ENCODE measurements at regions not wholly inside any gene's neighbourhood (a gene's known extent, or its start where the extent isn't known, plus 50 kb on each side); places are given as distances from the start of the nearest gene placed in this dataset.
"Not testable (repeated sequence)": the region's sequence is repeated elsewhere in the genome, so short reads cannot be mapped to it uniquely, and the experiment has no call there.

GRCh38 chr17:15872677-15873076 is 72.3 kb upstream of the ADORA2B start:
- BruUV-seq (replicated peaks); H3K4me1 ChIP-seq (ENCODE audit: insufficient read depth, low read length, poor library complexity, severe bottlenecking); CTCF ChIA-PET; H3K36me3 ChIP-seq (ENCODE audit: insufficient read depth, low read length, poor library complexity, severe bottlenecking); H3K9me3 ChIP-seq (ENCODE audit: low read depth, low read length, poor library complexity, severe bottlenecking); H3K27me3 ChIP-seq (replicated peaks; ENCODE audit: insufficient read depth, low read depth, low read length, poor library complexity); intact Hi-C loops (cut with micrococcal nuclease; ENCODE audit: unreplicated experiment); DNase-seq (ENCODE audit: low spot score); H3K27ac ChIP-seq (ENCODE audit: low read depth, low read length, poor library complexity, severe bottlenecking); POLR2A ChIA-PET (ENCODE audit: low non-redundant PET); H3K4me3 ChIP-seq (ENCODE audit: low read depth, low read length, poor library complexity, severe bottlenecking): not testable (repeated sequence)

DNA sequence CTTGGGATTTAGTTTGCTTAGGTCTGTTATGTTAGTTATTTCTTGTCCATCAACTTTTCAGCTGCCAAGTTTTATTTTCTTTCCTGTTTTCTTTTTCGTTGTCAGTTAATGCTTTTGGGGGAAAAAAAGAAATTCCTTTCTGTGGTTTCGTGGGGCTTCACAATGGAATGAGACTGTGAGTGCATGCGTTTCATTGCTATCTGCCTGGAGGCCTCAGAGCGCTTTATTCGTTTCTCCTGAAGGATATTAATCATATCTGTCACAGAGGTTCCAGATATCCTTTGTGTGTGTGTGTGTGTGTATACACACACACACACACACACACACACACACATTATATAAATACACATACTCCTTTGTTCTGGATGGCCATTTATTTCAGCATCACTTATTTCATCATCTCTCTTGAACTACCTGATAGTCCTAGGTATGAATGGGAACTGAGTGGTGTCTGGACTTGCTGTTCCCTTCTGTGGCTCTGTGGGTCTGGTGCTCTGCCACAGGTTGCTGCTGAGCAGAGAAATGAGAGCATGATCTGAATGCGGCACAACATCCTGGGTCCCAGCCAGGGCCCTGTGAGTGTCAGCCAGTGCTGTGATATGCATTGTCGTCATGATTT is 66.9 kb upstream of the ADORA2B start:
- H3K9me3 ChIP-seq (ENCODE audit: low read depth, low read length, poor library complexity, severe bottlenecking); H3K4me1 ChIP-seq (ENCODE audit: insufficient read depth, low read length, poor library complexity, severe bottlenecking); BruUV-seq (replicated peaks); DNase-seq (ENCODE audit: low spot score); H3K27me3 ChIP-seq (replicated peaks; ENCODE audit: insufficient read depth, low read depth, low read length, poor library complexity); CTCF ChIA-PET; POLR2A ChIA-PET (ENCODE audit: low non-redundant PET); H3K27ac ChIP-seq (ENCODE audit: low read depth, low read length, poor library complexity, severe bottlenecking); H3K4me3 ChIP-seq (ENCODE audit: low read depth, low read length, poor library complexity, severe bottlenecking); H3K36me3 ChIP-seq (ENCODE audit: insufficient read depth, low read length, poor library complexity, severe bottlenecking); intact Hi-C loops (cut with micrococcal nuclease; ENCODE audit: unreplicated experiment): not testable (repeated sequence)

DNA sequence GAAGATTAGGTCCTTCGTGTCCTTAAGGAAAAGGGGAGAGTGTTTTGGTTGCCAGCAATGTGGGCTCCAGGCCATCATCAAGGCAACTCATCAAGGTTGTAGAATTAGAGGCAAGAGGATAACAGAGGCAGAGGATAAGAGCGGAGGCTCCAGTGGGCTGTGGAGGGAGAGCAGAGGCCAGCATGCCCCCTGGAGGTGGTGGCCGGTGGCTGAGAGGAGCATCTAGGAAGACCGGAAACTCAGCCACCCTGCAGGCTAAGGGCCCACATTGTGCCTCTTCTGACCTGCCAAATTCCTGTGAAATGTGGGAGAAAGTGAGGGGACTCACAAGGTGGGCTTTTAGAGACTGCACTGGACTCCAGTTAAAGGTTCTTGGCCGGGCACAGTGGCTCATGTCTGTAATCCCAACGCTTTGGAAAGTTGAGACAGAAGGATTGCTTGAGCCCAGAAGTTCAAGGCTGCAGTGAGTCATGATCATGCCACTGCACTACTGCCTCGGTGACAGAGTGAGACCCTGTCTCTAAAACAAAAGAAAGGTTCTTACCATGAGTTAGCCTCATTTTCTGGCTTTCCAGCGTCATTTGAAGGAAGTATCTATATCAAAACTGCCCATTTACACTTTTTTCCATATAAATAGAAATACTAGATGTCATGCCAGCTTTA is 62.7 kb upstream of the ADORA2B start:
- BruUV-seq (replicated peaks), result no TSS peak
- H3K9me3 ChIP-seq (ENCODE audit: low read depth, low read length, poor library complexity, severe bottlenecking), result no peaks in the 10 kb centered on the region
- intact Hi-C loops (cut with micrococcal nuclease; ENCODE audit: unreplicated experiment), result no loop called here
- POLR2A ChIA-PET (ENCODE audit: low non-redundant PET), result no interaction called here
- no peak for TF ChIP-seq EZH2 (IDR thresholded peaks at IDR 0.05; ENCODE audit: borderline replicate concordance, low read depth, low read length, poor library complexity, severe bottlenecking)
- TF ChIP-seq CTCF (conservative IDR thresholded peaks at IDR 0.05; ENCODE audit: low read depth, low read length), result no peak
- DNase-seq (ENCODE audit: low spot score), result no peak
- H3K27ac ChIP-seq (ENCODE audit: low read depth, low read length, poor library complexity, severe bottlenecking), result no peak overlapping the region
- no peaks in the 10 kb centered on the region for H3K36me3 ChIP-seq (ENCODE audit: insufficient read depth, low read length, poor library complexity, severe bottlenecking)
- no peak overlapping the region for H3K4me3 ChIP-seq (ENCODE audit: low read depth, low read length, poor library complexity, severe bottlenecking)
- no peaks in the 10 kb centered on the region for H3K27me3 ChIP-seq (replicated peaks; ENCODE audit: insufficient read depth, low read depth, low read length, poor library complexity)
- H3K4me1 ChIP-seq (ENCODE audit: insufficient read depth, low read length, poor library complexity, severe bottlenecking), result no peaks in the 10 kb centered on the region
- CTCF ChIA-PET, result no interaction called here

DNA sequence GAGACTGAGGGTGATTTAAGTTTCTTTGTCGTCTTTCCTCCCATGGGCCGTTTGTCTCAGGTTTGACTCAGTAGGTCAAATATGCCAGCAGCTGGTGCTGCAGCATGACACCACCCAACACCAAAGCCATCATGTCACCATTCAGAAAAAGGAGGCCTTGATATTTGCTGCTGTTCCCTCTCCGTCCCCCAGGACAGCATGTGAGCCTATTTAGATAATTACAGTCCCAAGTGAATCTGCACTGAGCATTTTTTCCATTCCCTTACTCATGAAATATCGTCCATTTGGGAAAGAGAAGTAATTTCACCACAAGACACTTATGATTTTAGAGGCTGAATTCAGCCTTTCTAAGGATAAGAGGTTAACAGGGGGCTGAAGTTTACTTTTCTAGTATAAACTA is 62.2 kb upstream of the ADORA2B start:
- intact Hi-C loops (cut with micrococcal nuclease; ENCODE audit: unreplicated experiment), result no loop called here
- Histone ChIP-seq H3K4me1 (ENCODE audit: insufficient read depth, low read length, poor library complexity, severe bottlenecking) (no peaks in the 10 kb centered on the region), H3K4me3 (ENCODE audit: low read depth, low read length, poor library complexity, severe bottlenecking) (no peak overlapping the region), H3K27me3 (replicated peaks; ENCODE audit: insufficient read depth, low read depth, low read length, poor library complexity) (no peaks in the 10 kb centered on the region), H3K27ac (ENCODE audit: low read depth, low read length, poor library complexity, severe bottlenecking) (no peak overlapping the region), H3K36me3 (ENCODE audit: insufficient read depth, low read length, poor library complexity, severe bottlenecking) (no peaks in the 10 kb centered on the region), H3K9me3 (ENCODE audit: low read depth, low read length, poor library complexity, severe bottlenecking) (no peaks in the 10 kb centered on the region)
- TF ChIP-seq EZH2 (IDR thresholded peaks at IDR 0.05; ENCODE audit: borderline replicate concordance, low read depth, low read length, poor library complexity, severe bottlenecking) (no peak), CTCF (conservative IDR thresholded peaks at IDR 0.05; ENCODE audit: low read depth, low read length) (no peak)
- ChIA-PET POLR2A (ENCODE audit: low non-redundant PET) (no interaction called here), CTCF (no interaction called here)
- no peak for DNase-seq (ENCODE audit: low spot score)
- BruUV-seq (replicated peaks), result no TSS peak
